NCI-H510A (cell line): ENCODE measurements at regions not wholly inside any gene's neighbourhood (a gene's known extent, or its start where the extent isn't known, plus 50 kb on each side); places are given as distances from the start of the nearest gene placed in this dataset.

Experiments used
- DNase-seq: peaks from one replicate; lab custom pipeline; 2025; lab: John Stamatoyannopoulos, UW

- DNase-seq: no peak
These were observed 746.2 kb downstream of the TUSC7 start for GRCh38 chr3:117455782-117456181.

- no peak for DNase-seq
These were observed 753.9 kb downstream of the TUSC7 start for GRCh38 chr3:117463276-117464115.

GRCh38 chr3:117471831-117472230, 762.3 kb downstream of the TUSC7 start:
- DNase-seq: no peak

GRCh38 chr3:117473981-117474538, 764.5 kb downstream of the TUSC7 start:
- no peak for DNase-seq

GRCh38 chr3:117476572-117476971, 767.0 kb downstream of the TUSC7 start:
- DNase-seq: no peak

GRCh38 chr3:117477214-117477755, 767.7 kb downstream of the TUSC7 start:
- no peak for DNase-seq

- no peak for DNase-seq
These were observed 769.5 kb downstream of the TUSC7 start for GRCh38 chr3:117479095-117479494.

- DNase-seq: no peak
These were observed 770.9 kb downstream of the TUSC7 start for GRCh38 chr3:117480525-117480924.

GRCh38 chr3:117480972-117481371, 771.4 kb downstream of the TUSC7 start:
- DNase-seq: no peak

GRCh38 chr3:117483839-117484238, 774.3 kb downstream of the TUSC7 start:
- no peak for DNase-seq

- DNase-seq: no peak
These were observed 776.3 kb downstream of the TUSC7 start for GRCh38 chr3:117485841-117486240.

GRCh38 chr3:117486719-117487716, 777.4 kb downstream of the TUSC7 start:
- no peak for DNase-seq

- no peak for DNase-seq
These were observed 779.4 kb downstream of the TUSC7 start for GRCh38 chr3:117488983-117489382.

GRCh38 chr3:117489663-117490079, 780.1 kb downstream of the TUSC7 start:
- DNase-seq: no peak

GRCh38 chr3:117490716-117491115, 781.1 kb downstream of the TUSC7 start:
- no peak for DNase-seq

GRCh38 chr3:117495620-117496019, 786.0 kb downstream of the TUSC7 start:
- DNase-seq: no peak

GRCh38 chr3:117499189-117499870, 789.8 kb downstream of the TUSC7 start:
- DNase-seq: no peak

- no peak for DNase-seq
These were observed 798.4 kb downstream of the TUSC7 start for GRCh38 chr3:117507958-117508357.

GRCh38 chr3:117509858-117510257, 800.3 kb downstream of the TUSC7 start:
- no peak for DNase-seq

GRCh38 chr3:117510396-117510795, 800.8 kb downstream of the TUSC7 start:
- DNase-seq: no peak

- DNase-seq: no peak
These were observed 803.4 kb downstream of the TUSC7 start for GRCh38 chr3:117512975-117513374.

GRCh38 chr3:117515309-117515708, 805.7 kb downstream of the TUSC7 start:
- no peak for DNase-seq
